Mesendoderm (in vitro differentiated cells): ENCODE measurements at regions not wholly inside any gene's neighbourhood (a gene's known extent, or its start where the extent isn't known, plus 50 kb on each side); places are given as distances from the start of the nearest gene placed in this dataset.

Experiments
- DNase-seq: peaks from one replicate; pipeline ENCODE4 v3.0.0; 2013
- H2AK5ac ChIP-seq: 2 replicates; pipeline ENCODE4 v1.6.1; 2013; ENCODE audit warnings: low read length, inconsistent platforms
- H2BK120ac ChIP-seq: 2 replicates; pipeline ENCODE4 v1.6.1; 2013; ENCODE audit warnings: low read depth, mild to moderate bottlenecking, low read length, moderate library complexity, mixed read lengths
- H2BK15ac ChIP-seq: replicated peaks from 2 replicates; pipeline ENCODE4 v1.6.1; 2013; ENCODE audit warnings: low read depth, mild to moderate bottlenecking, moderate library complexity
- H2BK5ac ChIP-seq: 2 replicates; pipeline ENCODE4 v1.6.1; 2013; ENCODE audit warnings: low read length, inconsistent platforms
- H3K18ac ChIP-seq: 2 replicates; pipeline ENCODE4 v1.6.1; 2013; ENCODE audit warnings: mild to moderate bottlenecking, low read length, mixed read lengths
- H3K23ac ChIP-seq: one replicate; pipeline ENCODE4 v1.6.1; 2013; ENCODE audit warnings: low read length
- H3K27ac ChIP-seq: 2 replicates; pipeline ENCODE4 v1.5.1; 2013; ENCODE audit warnings: low read depth, mild to moderate bottlenecking, inconsistent platforms, low read length, moderate library complexity
- H3K27me3 ChIP-seq: 2 replicates; pipeline ENCODE4 v1.6.1; 2013; ENCODE audit warnings: low read length, control low read depth, mild to moderate bottlenecking, inconsistent platforms; ENCODE audit not compliant: insufficient read depth, poor library complexity
- H3K36me3 ChIP-seq: 2 replicates; pipeline ENCODE4 v1.6.1; 2013; ENCODE audit warnings: low read length, inconsistent platforms; ENCODE audit not compliant: control insufficient read depth, insufficient read depth
- H3K4ac ChIP-seq: one replicate; pipeline ENCODE4 v1.6.1; 2013; ENCODE audit warnings: low read depth, mild to moderate bottlenecking, low read length, moderate library complexity
- H3K4me1 ChIP-seq: 2 replicates; pipeline ENCODE4 v1.6.1; 2013; ENCODE audit warnings: low read depth, low read length, inconsistent platforms; ENCODE audit not compliant: control insufficient read depth
- H3K4me2 ChIP-seq: 2 replicates; pipeline ENCODE4 v1.6.1; 2013; ENCODE audit warnings: low read length
- H3K4me3 ChIP-seq: 2 replicates; pipeline ENCODE4 v1.5.1; 2013; ENCODE audit warnings: mild to moderate bottlenecking, low read length
- H3K56ac ChIP-seq: one replicate; pipeline ENCODE4 v1.6.1; 2013; ENCODE audit warnings: low read length
- H3K79me1 ChIP-seq: 2 replicates; pipeline ENCODE4 v1.6.1; 2013; ENCODE audit warnings: low read length, inconsistent platforms
- H3K79me2 ChIP-seq: 2 replicates; pipeline ENCODE4 v1.6.1; 2013; ENCODE audit warnings: mild to moderate bottlenecking, low read length; ENCODE audit not compliant: control insufficient read depth, insufficient read depth
- H3K9ac ChIP-seq: 2 replicates; pipeline ENCODE4 v1.6.1; 2013; ENCODE audit warnings: low read length, inconsistent platforms
- H4K5ac ChIP-seq: one replicate; pipeline ENCODE4 v1.6.1; 2013; ENCODE audit warnings: low read length
- H4K8ac ChIP-seq: one replicate; pipeline ENCODE4 v1.6.1; 2013; ENCODE audit warnings: low read depth, mild to moderate bottlenecking, control low read depth, low read length, moderate library complexity
- WGBS: extraction: QIAGEN DNeasy Blood & Tissue Kit; methylation state at CpG from one replicate; pipeline ENCODE4 v1.1.7; 2013; ENCODE audit warnings: low lambda C conversion rate, missing lambda C conversion rate; ENCODE audit not compliant: insufficient coverage; ENCODE audit errors: extremely low coverage; 5-methylcytosine and 5-hydroxymethylcytosine counted together

GRCh38 chr10:108393089-108393488, 1228.6 kb upstream of the SORCS1 start:
- no peaks in the 10 kb centered on the region for H3K27me3 ChIP-seq
- WGBS, result no CpG with 5 or more reads among the region's 1 CpG

GRCh38 chr10:108392286-108392685, 1227.8 kb upstream of the SORCS1 start:
- no peak overlapping the region for H2BK120ac ChIP-seq
- DNase-seq, result no peak
- no peak overlapping the region for H4K5ac ChIP-seq
- H3K4me1 ChIP-seq, result no peaks in the 10 kb centered on the region
- H3K27ac ChIP-seq, result no peak overlapping the region
- no peak overlapping the region for H3K9ac ChIP-seq
- H2BK5ac ChIP-seq, result no peak overlapping the region
- no peak overlapping the region for H3K4ac ChIP-seq
- H3K18ac ChIP-seq, result no peak overlapping the region
- H3K79me1 ChIP-seq, result no peaks in the 10 kb centered on the region
- H2AK5ac ChIP-seq, result no peak overlapping the region
- no peak overlapping the region for H3K4me2 ChIP-seq
- no peak overlapping the region for H3K4me3 ChIP-seq
- H3K79me2 ChIP-seq, result no peaks in the 10 kb centered on the region
- no CpG with 5 or more reads among the region's 1 CpG for WGBS
- no peaks in the 10 kb centered on the region for H3K27me3 ChIP-seq
- H2BK15ac ChIP-seq, result no peak overlapping the region
- no peak overlapping the region for H3K56ac ChIP-seq
- no peaks in the 10 kb centered on the region for H3K36me3 ChIP-seq
- H3K23ac ChIP-seq, result no peak overlapping the region
- H4K8ac ChIP-seq, result no peak overlapping the region

More at GRCh38 chr10:108393089-108393488, 1228.6 kb upstream of the SORCS1 start:
- Histone ChIP-seq H3K79me2 (no peaks in the 10 kb centered on the region), H2BK120ac (no peak overlapping the region), H3K9ac (no peak overlapping the region), H2BK15ac (no peak overlapping the region), H3K4me2 (no peak overlapping the region), H3K27ac (no peak overlapping the region), H3K4ac (no peak overlapping the region), H3K23ac (no peak overlapping the region), H3K4me3 (no peak overlapping the region), H2AK5ac (no peak overlapping the region), H3K4me1 (no peaks in the 10 kb centered on the region), H3K79me1 (no peaks in the 10 kb centered on the region), H4K5ac (no peak overlapping the region), H3K36me3 (no peaks in the 10 kb centered on the region), H2BK5ac (no peak overlapping the region), H3K56ac (no peak overlapping the region), H3K18ac (no peak overlapping the region), H4K8ac (no peak overlapping the region)
- no peak for DNase-seq

- no peak for DNase-seq
- no peaks in the 10 kb centered on the region for H3K27me3 ChIP-seq
Measured at GRCh38 chr10:108388706-108389105, 1224.2 kb upstream of the SORCS1 start.

GRCh38 chr10:108385963-108386362, 1221.5 kb upstream of the SORCS1 start:
- H4K5ac ChIP-seq, result no peak overlapping the region

More at GRCh38 chr10:108388706-108389105, 1224.2 kb upstream of the SORCS1 start:
- H3K4me2 ChIP-seq, result no peak overlapping the region
- no peak overlapping the region for H3K4ac ChIP-seq
- H3K18ac ChIP-seq, result no peak overlapping the region
- no peak overlapping the region for H3K27ac ChIP-seq
- H2AK5ac ChIP-seq, result no peak overlapping the region
- no peak overlapping the region for H2BK120ac ChIP-seq
- H3K79me1 ChIP-seq, result no peaks in the 10 kb centered on the region
- H4K5ac ChIP-seq, result no peak overlapping the region
- no peaks in the 10 kb centered on the region for H3K36me3 ChIP-seq
- H3K56ac ChIP-seq, result no peak overlapping the region
- H2BK15ac ChIP-seq, result no peak overlapping the region
- H3K79me2 ChIP-seq, result no peaks in the 10 kb centered on the region
- no CpG with 5 or more reads among the region's 1 CpG for WGBS
- H3K23ac ChIP-seq, result no peak overlapping the region
- no peak overlapping the region for H4K8ac ChIP-seq
- H3K4me1 ChIP-seq, result no peaks in the 10 kb centered on the region
- H3K9ac ChIP-seq, result no peak overlapping the region
- no peak overlapping the region for H3K4me3 ChIP-seq
- no peak overlapping the region for H2BK5ac ChIP-seq

GRCh38 chr10:108384378-108384777, 1219.9 kb upstream of the SORCS1 start:
- no peak overlapping the region for H3K18ac ChIP-seq
- DNase-seq, result no peak
- H2AK5ac ChIP-seq, result no peak overlapping the region
- H3K36me3 ChIP-seq, result no peaks in the 10 kb centered on the region
- no peak overlapping the region for H3K9ac ChIP-seq
- no peaks in the 10 kb centered on the region for H3K79me1 ChIP-seq
- H2BK5ac ChIP-seq, result no peak overlapping the region
- H3K27me3 ChIP-seq, result no peaks in the 10 kb centered on the region
- no peak overlapping the region for H3K56ac ChIP-seq
- H4K8ac ChIP-seq, result no peak overlapping the region
- no peaks in the 10 kb centered on the region for H3K79me2 ChIP-seq
- H3K4me2 ChIP-seq, result no peak overlapping the region
- no peak overlapping the region for H3K4me3 ChIP-seq
- no peak overlapping the region for H2BK15ac ChIP-seq
- H2BK120ac ChIP-seq, result no peak overlapping the region
- no CpG with 5 or more reads among the region's 1 CpG for WGBS
- no peaks in the 10 kb centered on the region for H3K4me1 ChIP-seq
- no peak overlapping the region for H3K23ac ChIP-seq
- no peak overlapping the region for H3K4ac ChIP-seq
- no peak overlapping the region for H3K27ac ChIP-seq
- no peak overlapping the region for H4K5ac ChIP-seq

More at GRCh38 chr10:108385963-108386362, 1221.5 kb upstream of the SORCS1 start:
- Histone ChIP-seq H3K56ac (no peak overlapping the region), H2AK5ac (no peak overlapping the region), H3K9ac (no peak overlapping the region), H2BK5ac (no peak overlapping the region), H4K8ac (no peak overlapping the region), H3K4me3 (no peak overlapping the region), H3K27me3 (no peaks in the 10 kb centered on the region), H3K79me1 (no peaks in the 10 kb centered on the region), H3K27ac (no peak overlapping the region), H3K4ac (no peak overlapping the region), H2BK15ac (no peak overlapping the region), H3K18ac (no peak overlapping the region), H3K4me2 (no peak overlapping the region), H2BK120ac (no peak overlapping the region), H3K79me2 (no peaks in the 10 kb centered on the region), H3K36me3 (no peaks in the 10 kb centered on the region), H3K4me1 (no peaks in the 10 kb centered on the region), H3K23ac (no peak overlapping the region)
- WGBS, result no CpG with 5 or more reads among the region's 3 CpGs
- DNase-seq, result no peak

- Histone ChIP-seq H3K56ac (no peak overlapping the region), H3K9ac (no peak overlapping the region), H3K79me2 (no peaks in the 10 kb centered on the region), H3K23ac (no peak overlapping the region), H2AK5ac (no peak overlapping the region), H3K27ac (no peak overlapping the region), H3K4me1 (no peaks in the 10 kb centered on the region), H3K4me3 (no peak overlapping the region), H4K8ac (no peak overlapping the region), H3K4me2 (no peak overlapping the region), H2BK5ac (no peak overlapping the region), H3K4ac (no peak overlapping the region), H3K27me3 (no peaks in the 10 kb centered on the region), H3K79me1 (no peaks in the 10 kb centered on the region), H2BK120ac (no peak overlapping the region), H3K18ac (no peak overlapping the region), H2BK15ac (no peak overlapping the region), H3K36me3 (no peaks in the 10 kb centered on the region), H4K5ac (no peak overlapping the region)
- no peak for DNase-seq
Measured at GRCh38 chr10:108378779-108379178, 1214.3 kb upstream of the SORCS1 start.
